ENCODE measurements at regions not wholly inside any gene's neighbourhood (a gene's known extent, or its start where the extent isn't known, plus 50 kb on each side); places are given as distances from the start of the nearest gene placed in this dataset.

DNA sequence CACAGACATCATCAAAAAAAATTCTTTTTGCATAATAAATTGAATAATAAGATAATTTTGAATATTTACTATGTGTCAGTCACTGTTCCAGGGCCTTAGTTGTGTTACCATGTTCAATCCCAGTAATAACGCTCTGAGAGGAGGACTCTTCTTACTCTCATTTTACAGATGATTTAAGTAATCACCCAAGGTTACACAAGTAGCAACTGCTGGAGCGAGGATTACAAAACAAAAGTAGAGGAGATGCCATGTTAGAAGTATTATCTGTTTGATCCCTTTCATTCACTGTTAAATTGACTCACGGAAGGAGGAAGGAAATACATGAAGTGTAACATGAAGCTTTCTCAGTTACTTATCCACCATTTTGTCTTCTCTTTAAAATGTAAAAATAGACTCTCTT, 412.8 kb downstream of the NFIB start:
- TF ChIP-seq, protein P1, sequence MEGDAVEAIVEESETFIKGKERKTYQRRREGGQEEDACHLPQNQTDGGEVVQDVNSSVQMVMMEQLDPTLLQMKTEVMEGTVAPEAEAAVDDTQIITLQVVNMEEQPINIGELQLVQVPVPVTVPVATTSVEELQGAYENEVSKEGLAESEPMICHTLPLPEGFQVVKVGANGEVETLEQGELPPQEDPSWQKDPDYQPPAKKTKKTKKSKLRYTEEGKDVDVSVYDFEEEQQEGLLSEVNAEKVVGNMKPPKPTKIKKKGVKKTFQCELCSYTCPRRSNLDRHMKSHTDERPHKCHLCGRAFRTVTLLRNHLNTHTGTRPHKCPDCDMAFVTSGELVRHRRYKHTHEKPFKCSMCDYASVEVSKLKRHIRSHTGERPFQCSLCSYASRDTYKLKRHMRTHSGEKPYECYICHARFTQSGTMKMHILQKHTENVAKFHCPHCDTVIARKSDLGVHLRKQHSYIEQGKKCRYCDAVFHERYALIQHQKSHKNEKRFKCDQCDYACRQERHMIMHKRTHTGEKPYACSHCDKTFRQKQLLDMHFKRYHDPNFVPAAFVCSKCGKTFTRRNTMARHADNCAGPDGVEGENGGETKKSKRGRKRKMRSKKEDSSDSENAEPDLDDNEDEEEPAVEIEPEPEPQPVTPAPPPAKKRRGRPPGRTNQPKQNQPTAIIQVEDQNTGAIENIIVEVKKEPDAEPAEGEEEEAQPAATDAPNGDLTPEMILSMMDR (IDR thresholded peaks at IDR 0.05; ENCODE audit: low read depth, low read length) = no peak
- H3K4me3 ChIP-seq (ENCODE audit: low read depth, low read length) = no peak overlapping the region

DNA sequence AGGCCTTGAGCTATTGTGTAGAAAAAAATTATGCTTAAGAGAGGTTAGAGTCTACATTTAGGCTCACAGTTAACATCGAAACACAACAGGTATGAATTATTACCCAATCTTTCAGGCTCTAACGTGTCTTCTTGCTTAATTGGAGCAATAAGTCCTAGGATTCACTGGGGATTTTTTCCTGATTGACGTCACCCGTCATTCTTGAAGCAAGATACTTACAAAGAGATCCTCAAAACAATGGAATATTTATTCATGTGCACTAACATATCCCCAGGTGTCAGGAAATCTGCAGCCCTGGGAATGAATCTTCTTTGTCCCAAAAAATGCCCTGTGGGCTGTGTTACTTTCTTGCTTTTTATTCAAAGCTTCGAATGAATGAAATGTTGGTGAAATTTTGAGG, 413.5 kb downstream of the NFIB start:
- TF ChIP-seq, protein P1 (IDR thresholded peaks at IDR 0.05; ENCODE audit: low read depth, low read length) = no peak
- no peak overlapping the region for H3K4me3 ChIP-seq (ENCODE audit: low read depth, low read length)

DNA sequence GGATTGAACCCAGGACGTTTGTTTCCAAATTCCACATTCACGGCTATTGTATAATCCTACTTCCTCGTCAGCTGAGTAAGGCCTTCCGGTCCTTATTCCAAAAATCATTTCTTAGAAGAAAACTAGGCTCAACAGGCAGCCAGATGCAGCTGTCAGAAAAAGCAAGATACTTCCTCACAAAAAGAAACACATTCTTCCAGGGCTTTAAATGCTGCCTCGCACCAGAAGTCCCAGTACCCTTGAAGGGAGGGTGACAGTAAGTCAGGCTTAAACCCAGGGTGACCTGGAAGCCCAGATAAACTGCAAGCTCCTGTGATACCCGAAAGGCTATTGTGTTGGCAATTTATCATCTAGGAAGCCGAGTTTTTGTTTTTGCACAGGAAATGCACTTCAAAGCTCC, 414.0 kb downstream of the NFIB start:
- no peak overlapping the region for H3K4me3 ChIP-seq (ENCODE audit: low read depth, low read length)
- TF ChIP-seq, protein P1 (IDR thresholded peaks at IDR 0.05; ENCODE audit: low read depth, low read length) = no peak

DNA sequence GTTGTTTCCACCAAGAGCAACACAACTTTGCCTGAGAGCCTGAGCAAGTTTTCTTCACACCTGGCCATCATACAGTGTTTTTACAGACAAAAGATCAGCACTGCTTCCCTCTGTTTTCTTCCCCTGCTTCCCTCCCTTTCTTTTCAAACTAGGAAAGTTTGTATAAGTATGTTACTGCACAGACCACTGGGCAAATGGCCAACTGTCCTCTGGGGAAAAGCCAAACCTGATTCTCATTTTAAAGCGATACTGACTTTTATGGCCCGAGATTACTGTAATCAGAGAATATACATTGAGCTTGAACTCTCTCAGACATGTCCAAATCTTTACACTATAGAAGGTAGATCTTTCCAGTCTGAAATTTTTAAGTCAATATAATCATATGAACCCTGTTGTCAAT, 415.0 kb downstream of the NFIB start:
- TF ChIP-seq, protein P1 (IDR thresholded peaks at IDR 0.05; ENCODE audit: low read depth, low read length) = no peak
- H3K4me3 ChIP-seq (ENCODE audit: low read depth, low read length) = no peak overlapping the region

DNA sequence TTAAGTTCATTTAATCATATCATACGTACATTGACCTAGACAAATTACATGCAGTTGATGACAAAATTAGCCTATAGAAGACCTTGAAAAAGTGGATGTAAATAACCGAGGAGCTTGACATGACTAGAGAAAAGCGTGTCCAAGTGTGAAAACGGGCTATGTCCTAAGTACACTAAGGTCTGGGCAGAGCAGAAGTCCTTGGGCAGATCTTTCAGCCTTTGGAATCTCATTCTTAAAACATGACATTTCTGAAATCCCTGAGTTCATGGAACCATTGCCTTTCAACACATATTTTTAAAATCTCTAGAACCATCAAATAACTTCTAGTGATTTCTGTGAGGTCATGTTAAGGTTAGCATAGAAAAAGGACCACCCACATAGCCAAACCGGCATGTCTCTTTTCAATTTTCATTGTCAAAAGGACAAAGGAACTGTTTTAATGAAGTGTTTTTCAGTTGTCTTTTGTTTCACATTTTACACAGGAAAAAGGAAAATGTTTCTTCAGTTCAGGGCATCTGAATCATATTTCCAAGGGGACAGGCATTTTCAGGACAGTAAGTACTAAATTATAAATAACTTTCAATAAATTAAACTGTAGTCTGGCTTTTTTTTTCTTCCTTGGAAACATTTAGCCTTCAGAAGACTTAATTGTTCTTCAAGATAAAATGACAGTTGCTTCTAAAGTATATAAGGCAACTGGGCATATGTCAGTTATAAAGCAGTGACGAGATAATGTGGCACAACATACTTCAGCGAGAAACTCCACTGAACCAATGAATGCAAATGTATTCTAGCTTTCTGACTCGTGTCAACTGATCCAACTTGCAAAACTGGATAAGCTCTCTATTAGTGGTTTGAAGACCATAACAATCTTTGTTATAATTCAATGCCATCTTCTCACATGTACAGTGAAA, 416.8 kb downstream of the NFIB start:
- no peak overlapping the region for H3K4me3 ChIP-seq (ENCODE audit: low read depth, low read length)
- TF ChIP-seq, protein P1 (IDR thresholded peaks at IDR 0.05; ENCODE audit: low read depth, low read length) = no peak

DNA sequence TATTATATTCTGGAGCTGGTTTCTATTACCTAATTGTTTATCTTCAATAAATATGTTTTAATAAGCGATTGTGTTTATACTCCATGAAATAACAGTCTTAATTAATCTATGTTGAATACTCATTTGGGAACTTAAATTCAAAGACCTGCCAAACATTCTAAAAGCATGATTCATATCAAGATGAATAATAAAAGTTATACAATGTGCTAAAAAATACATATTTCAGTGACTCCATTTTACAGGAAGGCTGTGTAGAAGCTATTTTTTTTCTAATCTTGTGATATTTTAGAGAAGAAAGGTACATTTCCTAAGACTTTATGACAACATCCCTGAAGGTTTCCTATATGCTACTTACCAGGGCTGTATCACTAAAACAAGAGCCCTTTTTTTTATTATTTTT, 417.9 kb downstream of the NFIB start:
- H3K4me3 ChIP-seq (ENCODE audit: low read depth, low read length) = no peak overlapping the region
- TF ChIP-seq, protein P1 (IDR thresholded peaks at IDR 0.05; ENCODE audit: low read depth, low read length) = no peak

DNA sequence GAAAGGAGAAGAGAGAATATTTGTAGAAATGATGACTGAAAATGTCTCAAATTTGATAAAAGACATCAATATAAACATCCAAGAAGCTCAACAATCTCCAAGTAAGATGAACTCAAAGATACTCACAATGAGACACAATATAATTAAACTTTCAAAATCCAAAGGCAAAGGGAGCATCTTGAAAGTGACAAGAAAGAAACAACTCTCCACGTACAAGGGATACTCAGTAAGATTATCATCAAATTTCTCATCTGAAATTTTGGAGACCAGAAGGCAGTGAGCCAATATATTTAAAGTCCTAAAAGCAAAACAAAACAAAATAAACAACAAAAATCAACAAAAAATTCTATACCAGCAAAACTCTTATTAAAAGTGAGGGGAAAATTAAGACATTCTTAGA, 428.7 kb downstream of the NFIB start:
- H3K4me3 ChIP-seq (ENCODE audit: low read depth, low read length) = no peak overlapping the region
- TF ChIP-seq, protein P1 (IDR thresholded peaks at IDR 0.05; ENCODE audit: low read depth, low read length) = no peak

All from WI38 (cell line).